ENCODE measurements at regions not wholly inside any gene's neighbourhood (a gene's known extent, or its start where the extent isn't known, plus 50 kb on each side); places are given as distances from the start of the nearest gene placed in this dataset.

- no peak overlapping the region for H3K27ac ChIP-seq (ENCODE audit: low read length)
- no peaks in the 10 kb centered on the region for H3F3A ChIP-seq (ENCODE audit: insufficient read depth, low read length, poor library complexity, severe bottlenecking)
Observed at GRCh38 chr7:25361863-25362262, 133.6 kb upstream of the NPVF start.

GRCh38 chr7:25368599-25369201 lies 140.4 kb upstream of the NPVF start:
- Histone ChIP-seq H3K4me2 (ENCODE audit: low read length) (no peak overlapping the region), H4K20me1 (ENCODE audit: insufficient read depth) (no peaks in the 10 kb centered on the region), H3K9me2 (ENCODE audit: insufficient read depth, low read length) (no peaks in the 10 kb centered on the region), H3K27me3 (ENCODE audit: insufficient read depth, low read depth, low read length) (no peaks in the 10 kb centered on the region), H3K79me2 (replicated peaks; ENCODE audit: insufficient read depth, low read length) (no peaks in the 10 kb centered on the region), H3F3A (ENCODE audit: insufficient read depth, low read length, poor library complexity, severe bottlenecking) (no peaks in the 10 kb centered on the region), H2AFZ (ENCODE audit: low read depth, low read length) (no peak overlapping the region), H3K27ac (ENCODE audit: low read length) (no peak overlapping the region), H3K9ac (ENCODE audit: low read length) (no peak overlapping the region), H3K4me3 (ENCODE audit: low read length) (no peak overlapping the region), H3K9me3 (ENCODE audit: low read length) (no peaks in the 10 kb centered on the region), H3K36me3 (ENCODE audit: insufficient read depth, low read length) (no peaks in the 10 kb centered on the region)
- TF ChIP-seq EP300 (conservative IDR thresholded peaks at IDR 0.05; ENCODE audit: poor library complexity, severe bottlenecking) = no peak
- no peak for TF ChIP-seq TAF1 (IDR thresholded peaks at IDR 0.05; ENCODE audit: low read depth)
- TF ChIP-seq CTCF (IDR thresholded peaks at IDR 0.05; ENCODE audit: poor library complexity, severe bottlenecking) = no peak
- TF ChIP-seq RAD21 (conservative IDR thresholded peaks at IDR 0.05) = no peak
- TF ChIP-seq REST (IDR thresholded peaks at IDR 0.05; ENCODE audit: borderline replicate concordance) = no peak

More at GRCh38 chr7:25361863-25362262, 133.6 kb upstream of the NPVF start:
- H4K20me1 ChIP-seq (ENCODE audit: insufficient read depth) = no peaks in the 10 kb centered on the region
- no peak overlapping the region for H3K4me3 ChIP-seq (ENCODE audit: low read length)
- no peak overlapping the region for H3K9ac ChIP-seq (ENCODE audit: low read length)
- no peaks in the 10 kb centered on the region for H3K79me2 ChIP-seq (replicated peaks; ENCODE audit: insufficient read depth, low read length)
- TF ChIP-seq TAF1 (IDR thresholded peaks at IDR 0.05; ENCODE audit: low read depth) (no peak), SMC3 (conservative IDR thresholded peaks at IDR 0.05; ENCODE audit: poor library complexity) (no peak)
- H3K36me3 ChIP-seq (ENCODE audit: insufficient read depth, low read length) = no peaks in the 10 kb centered on the region
- no peaks in the 10 kb centered on the region for H3K27me3 ChIP-seq (ENCODE audit: insufficient read depth, low read depth, low read length)
- no peaks in the 10 kb centered on the region for H3K9me2 ChIP-seq (ENCODE audit: insufficient read depth, low read length)
- no peaks in the 10 kb centered on the region for H3K9me3 ChIP-seq (ENCODE audit: low read length)
- H3K4me2 ChIP-seq (ENCODE audit: low read length) = no peak overlapping the region
- no peak overlapping the region for H2AFZ ChIP-seq (ENCODE audit: low read depth, low read length)

GRCh38 chr7:25369786-25370185 lies 141.5 kb upstream of the NPVF start:
- H3K79me2 ChIP-seq (replicated peaks; ENCODE audit: insufficient read depth, low read length) = no peaks in the 10 kb centered on the region
- H3K9me3 ChIP-seq (ENCODE audit: low read length) = no peaks in the 10 kb centered on the region
- no peak overlapping the region for H3K27ac ChIP-seq (ENCODE audit: low read length)
- no peaks in the 10 kb centered on the region for H3K36me3 ChIP-seq (ENCODE audit: insufficient read depth, low read length)
- no peaks in the 10 kb centered on the region for H3K27me3 ChIP-seq (ENCODE audit: insufficient read depth, low read depth, low read length)
- H3K9me2 ChIP-seq (ENCODE audit: insufficient read depth, low read length) = no peaks in the 10 kb centered on the region
- no peak overlapping the region for H2AFZ ChIP-seq (ENCODE audit: low read depth, low read length)
- no peak overlapping the region for H3K4me2 ChIP-seq (ENCODE audit: low read length)
- no peaks in the 10 kb centered on the region for H3F3A ChIP-seq (ENCODE audit: insufficient read depth, low read length, poor library complexity, severe bottlenecking)
- H4K20me1 ChIP-seq (ENCODE audit: insufficient read depth) = no peaks in the 10 kb centered on the region
- no peak for TF ChIP-seq TAF1 (IDR thresholded peaks at IDR 0.05; ENCODE audit: low read depth)
- TF ChIP-seq CTCF (IDR thresholded peaks at IDR 0.05; ENCODE audit: poor library complexity, severe bottlenecking) = no peak
- H3K4me3 ChIP-seq (ENCODE audit: low read length) = no peak overlapping the region
- no peak overlapping the region for H3K9ac ChIP-seq (ENCODE audit: low read length)

Data from neural cell (in vitro differentiated cells).